Breast epithelium (tissue), 3 donors: ENCODE measurements at regions not wholly inside any gene's neighbourhood (a gene's known extent, or its start where the extent isn't known, plus 50 kb on each side); places are given as distances from the start of the nearest gene placed in this dataset.
"Not testable (repeated sequence)": the region's sequence is repeated elsewhere in the genome, so short reads cannot be mapped to it uniquely, and the experiment has no call there.

Experiments
- POLR2A ChIP-seq: fragments of 450-650 bp; IDR thresholded peaks from one replicate; pipeline ENCODE4 v1.6.1; 2016; ENCODE audit warnings: antibody characterized with exemption, mild to moderate bottlenecking, moderate library complexity
- TF ChIP-seq, protein P1 (sequence below), 3 donors: fragments of 450-650 bp; IDR thresholded peaks; one replicate each; pipeline ENCODE4 v1.5.1; 2016 to 2017; ENCODE audit warnings: antibody characterized with exemption in 3 of 3, mild to moderate bottlenecking in 3 of 3, moderate library complexity in 3 of 3

DNA sequence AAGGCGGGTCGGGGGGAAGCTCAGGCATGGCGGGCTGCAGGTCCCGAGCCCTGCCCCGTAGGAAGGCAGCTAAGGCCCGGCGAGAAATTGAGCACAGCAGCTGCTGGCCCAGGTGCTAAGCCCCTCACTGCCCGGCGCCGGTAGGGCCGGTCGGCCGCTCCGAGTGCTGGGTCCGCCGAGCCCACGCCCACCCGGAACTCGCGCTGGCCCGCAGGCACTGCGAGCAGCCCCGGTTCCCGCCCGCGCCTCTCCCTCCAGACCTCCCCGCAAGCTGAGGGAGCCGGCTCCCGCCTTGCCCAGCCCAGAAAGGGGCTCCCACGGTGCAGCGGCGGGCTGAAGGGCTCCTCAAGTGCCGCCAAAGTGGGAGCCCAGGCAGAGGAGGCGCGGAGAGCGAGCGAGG lies 209.9 kb downstream of the TRIB2 start:
- TF ChIP-seq POLR2A: not testable (repeated sequence)
- TF ChIP-seq, protein P1, sequence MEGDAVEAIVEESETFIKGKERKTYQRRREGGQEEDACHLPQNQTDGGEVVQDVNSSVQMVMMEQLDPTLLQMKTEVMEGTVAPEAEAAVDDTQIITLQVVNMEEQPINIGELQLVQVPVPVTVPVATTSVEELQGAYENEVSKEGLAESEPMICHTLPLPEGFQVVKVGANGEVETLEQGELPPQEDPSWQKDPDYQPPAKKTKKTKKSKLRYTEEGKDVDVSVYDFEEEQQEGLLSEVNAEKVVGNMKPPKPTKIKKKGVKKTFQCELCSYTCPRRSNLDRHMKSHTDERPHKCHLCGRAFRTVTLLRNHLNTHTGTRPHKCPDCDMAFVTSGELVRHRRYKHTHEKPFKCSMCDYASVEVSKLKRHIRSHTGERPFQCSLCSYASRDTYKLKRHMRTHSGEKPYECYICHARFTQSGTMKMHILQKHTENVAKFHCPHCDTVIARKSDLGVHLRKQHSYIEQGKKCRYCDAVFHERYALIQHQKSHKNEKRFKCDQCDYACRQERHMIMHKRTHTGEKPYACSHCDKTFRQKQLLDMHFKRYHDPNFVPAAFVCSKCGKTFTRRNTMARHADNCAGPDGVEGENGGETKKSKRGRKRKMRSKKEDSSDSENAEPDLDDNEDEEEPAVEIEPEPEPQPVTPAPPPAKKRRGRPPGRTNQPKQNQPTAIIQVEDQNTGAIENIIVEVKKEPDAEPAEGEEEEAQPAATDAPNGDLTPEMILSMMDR (IDR thresholded peaks at IDR 0.05): not testable (repeated sequence)
